PFSK-1 (cell line): ENCODE measurements at regions not wholly inside any gene's neighbourhood (a gene's known extent, or its start where the extent isn't known, plus 50 kb on each side); places are given as distances from the start of the nearest gene placed in this dataset.

Experiments
- POLR2AphosphoS5 ChIP-seq: IDR thresholded peaks from 2 replicates; pipeline ENCODE4 v1.6.1; 2012; ENCODE audit warnings: low read depth, mild to moderate bottlenecking, control low read depth, low read length, moderate library complexity
- SIN3A ChIP-seq: IDR thresholded peaks from 2 replicates; pipeline ENCODE4 v1.6.1; 2012; ENCODE audit warnings: mild to moderate bottlenecking, low read length, moderate library complexity, borderline replicate concordance; ENCODE audit not compliant: insufficient read depth
- TAF1 ChIP-seq: IDR thresholded peaks from 2 replicates; pipeline ENCODE4 v1.6.1; 2012; ENCODE audit warnings: low read length, control low read depth, borderline replicate concordance; ENCODE audit not compliant: insufficient read depth
- TF ChIP-seq, protein P1 (sequence below), 2 experiments: IDR thresholded peaks; 2 replicates each; pipeline versions ENCODE4 v1.6.1 to v1.8.0; 2011 to 2012; ENCODE audit warnings: low read depth in 2 of 2, low read length in 2 of 2, control low read depth in 1 of 2, inconsistent platforms in 1 of 2, mild to moderate bottlenecking in 1 of 2, moderate library complexity in 1 of 2; ENCODE audit not compliant: insufficient read depth in 1 of 2

GRCh38 chr9:116027951-116028350 is 125.6 kb upstream of the PAPPA start:
- TF ChIP-seq, protein P1, sequence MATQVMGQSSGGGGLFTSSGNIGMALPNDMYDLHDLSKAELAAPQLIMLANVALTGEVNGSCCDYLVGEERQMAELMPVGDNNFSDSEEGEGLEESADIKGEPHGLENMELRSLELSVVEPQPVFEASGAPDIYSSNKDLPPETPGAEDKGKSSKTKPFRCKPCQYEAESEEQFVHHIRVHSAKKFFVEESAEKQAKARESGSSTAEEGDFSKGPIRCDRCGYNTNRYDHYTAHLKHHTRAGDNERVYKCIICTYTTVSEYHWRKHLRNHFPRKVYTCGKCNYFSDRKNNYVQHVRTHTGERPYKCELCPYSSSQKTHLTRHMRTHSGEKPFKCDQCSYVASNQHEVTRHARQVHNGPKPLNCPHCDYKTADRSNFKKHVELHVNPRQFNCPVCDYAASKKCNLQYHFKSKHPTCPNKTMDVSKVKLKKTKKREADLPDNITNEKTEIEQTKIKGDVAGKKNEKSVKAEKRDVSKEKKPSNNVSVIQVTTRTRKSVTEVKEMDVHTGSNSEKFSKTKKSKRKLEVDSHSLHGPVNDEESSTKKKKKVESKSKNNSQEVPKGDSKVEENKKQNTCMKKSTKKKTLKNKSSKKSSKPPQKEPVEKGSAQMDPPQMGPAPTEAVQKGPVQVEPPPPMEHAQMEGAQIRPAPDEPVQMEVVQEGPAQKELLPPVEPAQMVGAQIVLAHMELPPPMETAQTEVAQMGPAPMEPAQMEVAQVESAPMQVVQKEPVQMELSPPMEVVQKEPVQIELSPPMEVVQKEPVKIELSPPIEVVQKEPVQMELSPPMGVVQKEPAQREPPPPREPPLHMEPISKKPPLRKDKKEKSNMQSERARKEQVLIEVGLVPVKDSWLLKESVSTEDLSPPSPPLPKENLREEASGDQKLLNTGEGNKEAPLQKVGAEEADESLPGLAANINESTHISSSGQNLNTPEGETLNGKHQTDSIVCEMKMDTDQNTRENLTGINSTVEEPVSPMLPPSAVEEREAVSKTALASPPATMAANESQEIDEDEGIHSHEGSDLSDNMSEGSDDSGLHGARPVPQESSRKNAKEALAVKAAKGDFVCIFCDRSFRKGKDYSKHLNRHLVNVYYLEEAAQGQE (IDR thresholded peaks at IDR 0.05; ENCODE audit: insufficient read depth in 1 of 2, low read depth in 2 of 2, low read length in 2 of 2) = no peak
- TF ChIP-seq SIN3A (no peak), POLR2AphosphoS5 (no peak), TAF1 (no peak)
